ENCODE measurements at regions not wholly inside any gene's neighbourhood (a gene's known extent, or its start where the extent isn't known, plus 50 kb on each side); places are given as distances from the start of the nearest gene placed in this dataset.

DNA sequence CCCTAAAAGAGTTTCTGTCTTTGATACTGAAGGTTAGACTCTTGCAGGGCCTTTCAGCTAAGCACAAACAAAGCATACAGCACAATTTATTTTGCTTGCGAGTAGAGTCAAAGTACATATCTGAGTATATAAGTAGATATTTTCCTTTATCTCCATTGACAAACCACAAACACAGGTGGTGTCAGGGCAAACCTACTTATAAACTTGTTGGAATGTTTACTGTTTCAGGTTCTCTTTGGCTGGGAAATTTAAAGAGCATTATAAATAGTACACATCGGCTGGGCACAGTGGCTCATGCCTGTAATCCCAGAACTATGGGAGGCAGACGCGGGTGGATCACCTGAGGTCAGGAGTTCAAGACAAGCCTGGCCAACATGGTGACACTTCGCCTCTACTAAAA lies 442.6 kb upstream of the PSMD7 start:
- no peak for TF ChIP-seq EZH2 (IDR thresholded peaks at IDR 0.05; ENCODE audit: borderline replicate concordance, low read length)
- TF ChIP-seq, protein P1, sequence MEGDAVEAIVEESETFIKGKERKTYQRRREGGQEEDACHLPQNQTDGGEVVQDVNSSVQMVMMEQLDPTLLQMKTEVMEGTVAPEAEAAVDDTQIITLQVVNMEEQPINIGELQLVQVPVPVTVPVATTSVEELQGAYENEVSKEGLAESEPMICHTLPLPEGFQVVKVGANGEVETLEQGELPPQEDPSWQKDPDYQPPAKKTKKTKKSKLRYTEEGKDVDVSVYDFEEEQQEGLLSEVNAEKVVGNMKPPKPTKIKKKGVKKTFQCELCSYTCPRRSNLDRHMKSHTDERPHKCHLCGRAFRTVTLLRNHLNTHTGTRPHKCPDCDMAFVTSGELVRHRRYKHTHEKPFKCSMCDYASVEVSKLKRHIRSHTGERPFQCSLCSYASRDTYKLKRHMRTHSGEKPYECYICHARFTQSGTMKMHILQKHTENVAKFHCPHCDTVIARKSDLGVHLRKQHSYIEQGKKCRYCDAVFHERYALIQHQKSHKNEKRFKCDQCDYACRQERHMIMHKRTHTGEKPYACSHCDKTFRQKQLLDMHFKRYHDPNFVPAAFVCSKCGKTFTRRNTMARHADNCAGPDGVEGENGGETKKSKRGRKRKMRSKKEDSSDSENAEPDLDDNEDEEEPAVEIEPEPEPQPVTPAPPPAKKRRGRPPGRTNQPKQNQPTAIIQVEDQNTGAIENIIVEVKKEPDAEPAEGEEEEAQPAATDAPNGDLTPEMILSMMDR (conservative IDR thresholded peaks at IDR 0.05 in 1 of 2, IDR thresholded peaks at IDR 0.05 in 1 of 2; ENCODE audit: extremely low read depth in 1 of 2, insufficient read depth in 1 of 2, low read depth in 1 of 2, low read length in 2 of 2), result no peak

Data from mammary epithelial cell (primary cell).